Vagina (tissue), 2 donors: ENCODE measurements at regions not wholly inside any gene's neighbourhood (a gene's known extent, or its start where the extent isn't known, plus 50 kb on each side); places are given as distances from the start of the nearest gene placed in this dataset.

Experiments used
- POLR2A ChIP-seq, 2 donors: fragments of 450-650 bp; IDR thresholded peaks; one replicate each; pipeline ENCODE4 v1.6.1; 2017; ENCODE audit warnings: antibody characterized with exemption in 2 of 2, mild to moderate bottlenecking in 2 of 2, moderate library complexity in 2 of 2
- TF ChIP-seq, protein P1 (sequence below), 3 experiments: fragments of 450-650 bp in 2 of 3; fragments of 200-600 bp in 1 of 3; sonication (generic) in 1 of 3; IDR thresholded peaks; one replicate each; pipeline ENCODE4 v1.5.1; 2017 to 2019; ENCODE audit warnings: antibody characterized with exemption in 3 of 3, mild to moderate bottlenecking in 2 of 3, moderate library complexity in 2 of 3

DNA sequence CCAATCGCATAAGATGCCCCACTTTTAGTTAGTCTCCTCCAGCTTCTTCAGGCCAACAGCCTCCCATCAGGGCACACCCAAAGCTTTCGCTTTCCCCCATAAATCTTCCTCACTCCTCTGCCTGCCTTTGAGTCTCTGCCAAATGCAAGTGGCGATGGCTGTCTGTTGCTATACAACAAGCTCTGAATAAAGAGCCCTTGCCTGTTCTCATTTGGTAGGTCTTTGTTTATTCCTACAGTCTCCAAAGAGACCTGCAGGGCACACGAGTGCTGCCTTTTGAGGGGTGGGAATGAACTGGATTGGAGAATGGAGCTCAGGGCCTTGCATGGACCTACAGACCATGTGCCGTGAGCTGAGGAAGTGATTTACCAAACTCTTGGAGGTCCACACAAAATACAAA, 52.2 kb upstream of the SOD3 start:
- no peak for TF ChIP-seq POLR2A (IDR thresholded peaks at IDR 0.05)
- TF ChIP-seq, protein P1, sequence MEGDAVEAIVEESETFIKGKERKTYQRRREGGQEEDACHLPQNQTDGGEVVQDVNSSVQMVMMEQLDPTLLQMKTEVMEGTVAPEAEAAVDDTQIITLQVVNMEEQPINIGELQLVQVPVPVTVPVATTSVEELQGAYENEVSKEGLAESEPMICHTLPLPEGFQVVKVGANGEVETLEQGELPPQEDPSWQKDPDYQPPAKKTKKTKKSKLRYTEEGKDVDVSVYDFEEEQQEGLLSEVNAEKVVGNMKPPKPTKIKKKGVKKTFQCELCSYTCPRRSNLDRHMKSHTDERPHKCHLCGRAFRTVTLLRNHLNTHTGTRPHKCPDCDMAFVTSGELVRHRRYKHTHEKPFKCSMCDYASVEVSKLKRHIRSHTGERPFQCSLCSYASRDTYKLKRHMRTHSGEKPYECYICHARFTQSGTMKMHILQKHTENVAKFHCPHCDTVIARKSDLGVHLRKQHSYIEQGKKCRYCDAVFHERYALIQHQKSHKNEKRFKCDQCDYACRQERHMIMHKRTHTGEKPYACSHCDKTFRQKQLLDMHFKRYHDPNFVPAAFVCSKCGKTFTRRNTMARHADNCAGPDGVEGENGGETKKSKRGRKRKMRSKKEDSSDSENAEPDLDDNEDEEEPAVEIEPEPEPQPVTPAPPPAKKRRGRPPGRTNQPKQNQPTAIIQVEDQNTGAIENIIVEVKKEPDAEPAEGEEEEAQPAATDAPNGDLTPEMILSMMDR (IDR thresholded peaks at IDR 0.05), result no peak
